ENCODE measurements at regions not wholly inside any gene's neighbourhood (a gene's known extent, or its start where the extent isn't known, plus 50 kb on each side); places are given as distances from the start of the nearest gene placed in this dataset.

GRCh38 chr18:29661924-29662323 is 1380.6 kb downstream of the DSC3 start:
- H3K27ac ChIP-seq = no peak overlapping the region
- TF ChIP-seq ZFX (IDR thresholded peaks at IDR 0.05; ENCODE audit: borderline replicate concordance) (no peak), CTCF (IDR thresholded peaks at IDR 0.05) (no peak)

- TF ChIP-seq CTCF (IDR thresholded peaks at IDR 0.05) (no peak), ZFX (IDR thresholded peaks at IDR 0.05; ENCODE audit: borderline replicate concordance) (no peak)
- H3K27ac ChIP-seq = no peak overlapping the region
These were observed 1381.8 kb downstream of the DSC3 start for GRCh38 chr18:29660777-29661176.

- no peak overlapping the region for H3K27ac ChIP-seq
- TF ChIP-seq CTCF (IDR thresholded peaks at IDR 0.05) (no peak), ZFX (IDR thresholded peaks at IDR 0.05; ENCODE audit: borderline replicate concordance) (no peak)
These were observed 1388.8 kb downstream of the DSC3 start for GRCh38 chr18:29653671-29654215.

- no peak overlapping the region for H3K27ac ChIP-seq
These were observed 1389.7 kb downstream of the DSC3 start for GRCh38 chr18:29652797-29653196.

GRCh38 chr18:29651122-29651680 is 1391.3 kb downstream of the DSC3 start:
- TF ChIP-seq ZFX (IDR thresholded peaks at IDR 0.05; ENCODE audit: borderline replicate concordance) (no peak), CTCF (IDR thresholded peaks at IDR 0.05) (no peak)
- no peak overlapping the region for H3K27ac ChIP-seq

More at GRCh38 chr18:29652797-29653196, 1389.7 kb downstream of the DSC3 start:
- no peak for TF ChIP-seq ZFX (IDR thresholded peaks at IDR 0.05; ENCODE audit: borderline replicate concordance)

GRCh38 chr18:29648891-29649290 is 1393.7 kb downstream of the DSC3 start:
- TF ChIP-seq CTCF (IDR thresholded peaks at IDR 0.05) (no peak), ZFX (IDR thresholded peaks at IDR 0.05; ENCODE audit: borderline replicate concordance) (no peak)
- no peak overlapping the region for H3K27ac ChIP-seq

GRCh38 chr18:29647700-29648099 is 1394.8 kb downstream of the DSC3 start:
- H3K27ac ChIP-seq = no peak overlapping the region
- TF ChIP-seq CTCF (IDR thresholded peaks at IDR 0.05) (no peak), ZFX (IDR thresholded peaks at IDR 0.05; ENCODE audit: borderline replicate concordance) (no peak)

- no peak overlapping the region for H3K27ac ChIP-seq
- TF ChIP-seq ZFX (IDR thresholded peaks at IDR 0.05; ENCODE audit: borderline replicate concordance) (no peak), CTCF (IDR thresholded peaks at IDR 0.05) (no peak)
These were observed 1398.3 kb downstream of the DSC3 start for GRCh38 chr18:29644276-29644675.
